ENCODE measurements at regions not wholly inside any gene's neighbourhood (a gene's known extent, or its start where the extent isn't known, plus 50 kb on each side); places are given as distances from the start of the nearest gene placed in this dataset.

DNA sequence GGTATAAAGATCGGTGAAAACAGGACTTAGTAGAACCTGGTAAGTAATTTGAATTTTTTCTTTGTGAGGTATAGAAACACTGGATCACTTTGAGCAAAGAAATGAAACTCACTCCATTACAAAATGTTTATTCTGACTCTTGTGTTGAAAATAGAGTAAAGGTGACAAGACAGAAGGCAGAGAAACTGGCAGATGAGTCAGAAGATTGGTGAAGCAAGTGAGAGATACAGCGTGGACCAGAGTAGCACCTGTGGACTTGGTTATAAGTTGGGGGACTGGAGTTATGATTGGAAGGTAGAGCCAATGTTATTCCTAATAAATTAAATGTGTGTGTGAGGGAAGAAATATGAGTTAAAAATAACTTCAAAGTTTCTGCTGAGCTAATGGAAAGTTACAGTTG, 620.9 kb downstream of the ZWINT start:
- DNase-seq = no peak
- CTCF ChIA-PET = no interaction called here
- Mint-ChIP-seq H3K4me3 (no peak overlapping the region), H3K27ac (no peak overlapping the region), H3K9me3 (peaks cover 2% of the 10 kb centered on the region), H3K27me3 (no peaks in the 10 kb centered on the region), H3K4me1 (no peaks in the 10 kb centered on the region), H3K36me3 (ENCODE audit: low read depth) (no peaks in the 10 kb centered on the region)
- POLR2A ChIA-PET = no interaction called here
- ATAC-seq (ENCODE audit: low read depth) = no peak
- intact Hi-C loops (cut with micrococcal nuclease) = no loop called here
- TF ChIP-seq, protein P1, sequence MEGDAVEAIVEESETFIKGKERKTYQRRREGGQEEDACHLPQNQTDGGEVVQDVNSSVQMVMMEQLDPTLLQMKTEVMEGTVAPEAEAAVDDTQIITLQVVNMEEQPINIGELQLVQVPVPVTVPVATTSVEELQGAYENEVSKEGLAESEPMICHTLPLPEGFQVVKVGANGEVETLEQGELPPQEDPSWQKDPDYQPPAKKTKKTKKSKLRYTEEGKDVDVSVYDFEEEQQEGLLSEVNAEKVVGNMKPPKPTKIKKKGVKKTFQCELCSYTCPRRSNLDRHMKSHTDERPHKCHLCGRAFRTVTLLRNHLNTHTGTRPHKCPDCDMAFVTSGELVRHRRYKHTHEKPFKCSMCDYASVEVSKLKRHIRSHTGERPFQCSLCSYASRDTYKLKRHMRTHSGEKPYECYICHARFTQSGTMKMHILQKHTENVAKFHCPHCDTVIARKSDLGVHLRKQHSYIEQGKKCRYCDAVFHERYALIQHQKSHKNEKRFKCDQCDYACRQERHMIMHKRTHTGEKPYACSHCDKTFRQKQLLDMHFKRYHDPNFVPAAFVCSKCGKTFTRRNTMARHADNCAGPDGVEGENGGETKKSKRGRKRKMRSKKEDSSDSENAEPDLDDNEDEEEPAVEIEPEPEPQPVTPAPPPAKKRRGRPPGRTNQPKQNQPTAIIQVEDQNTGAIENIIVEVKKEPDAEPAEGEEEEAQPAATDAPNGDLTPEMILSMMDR (IDR thresholded peaks at IDR 0.05) = no peak

- no peak for ATAC-seq (ENCODE audit: low read depth)
- TF ChIP-seq, protein P1 (IDR thresholded peaks at IDR 0.05) = no peak
- Mint-ChIP-seq H3K4me1 (no peaks in the 10 kb centered on the region), H3K4me3 (no peak overlapping the region), H3K36me3 (ENCODE audit: low read depth) (no peaks in the 10 kb centered on the region), H3K27me3 (no peaks in the 10 kb centered on the region), H3K9me3 (no peaks in the 10 kb centered on the region), H3K27ac (no peak overlapping the region)
- DNase-seq = no peak
- POLR2A ChIA-PET = no interaction called here
- intact Hi-C loops (cut with micrococcal nuclease) = no loop called here
- CTCF ChIA-PET = no interaction called here
Measured at GRCh38 chr10:55734112-55734511, 626.9 kb downstream of the ZWINT start.

- POLR2A ChIA-PET = no interaction called here
- H3K4me1 Mint-ChIP-seq = no peaks in the 10 kb centered on the region
- intact Hi-C loops (cut with micrococcal nuclease) = no loop called here
- no peaks in the 10 kb centered on the region for H3K36me3 Mint-ChIP-seq (ENCODE audit: low read depth)
- no peaks in the 10 kb centered on the region for H3K27me3 Mint-ChIP-seq
- H3K27ac Mint-ChIP-seq = no peak overlapping the region
- no peak overlapping the region for H3K4me3 Mint-ChIP-seq
- CTCF ChIA-PET = no interaction called here
- TF ChIP-seq, protein P1 (IDR thresholded peaks at IDR 0.05) = no peak
- DNase-seq (no peak), ATAC-seq (ENCODE audit: low read depth) (no peak)
- H3K9me3 Mint-ChIP-seq = no peaks in the 10 kb centered on the region
Measured at GRCh38 chr10:55704950-55705349, 656.1 kb downstream of the ZWINT start.

GRCh38 chr10:55668326-55668922, 692.6 kb downstream of the ZWINT start:
- POLR2A ChIA-PET = no interaction called here
- H3K27ac Mint-ChIP-seq = no peak overlapping the region
- no peaks in the 10 kb centered on the region for H3K4me1 Mint-ChIP-seq
- no peaks in the 10 kb centered on the region for H3K27me3 Mint-ChIP-seq
- no peak for ATAC-seq (ENCODE audit: low read depth)
- peaks cover 3% of the 10 kb centered on the region for H3K9me3 Mint-ChIP-seq
- no peak overlapping the region for H3K4me3 Mint-ChIP-seq
- CTCF ChIA-PET = no interaction called here
- intact Hi-C loops (cut with micrococcal nuclease) = no loop called here
- no peaks in the 10 kb centered on the region for H3K36me3 Mint-ChIP-seq (ENCODE audit: low read depth)
- TF ChIP-seq, protein P1 (IDR thresholded peaks at IDR 0.05) = no peak
- DNase-seq = no peak

DNA sequence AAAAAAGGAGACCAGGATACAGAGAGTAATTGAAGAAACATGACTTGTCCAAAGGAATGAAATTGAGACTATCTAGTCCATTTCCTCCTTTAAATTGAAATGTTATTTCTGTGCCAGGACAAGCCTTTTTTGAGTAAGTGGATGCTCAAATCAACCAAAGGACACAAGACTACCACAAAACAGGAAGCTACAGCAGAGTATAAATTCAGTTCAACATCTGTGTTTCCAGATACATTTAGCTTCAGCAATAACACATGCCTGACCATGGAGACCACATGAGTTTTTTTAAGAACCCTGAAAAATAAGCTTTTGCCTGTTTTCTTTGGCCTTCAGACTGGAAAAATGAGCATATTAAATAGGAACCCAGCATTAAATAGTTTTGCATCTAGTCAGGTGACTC, 707.5 kb downstream of the ZWINT start:
- ATAC-seq (ENCODE audit: low read depth) = no peak
- H3K27me3 Mint-ChIP-seq = no peaks in the 10 kb centered on the region
- TF ChIP-seq, protein P1 (IDR thresholded peaks at IDR 0.05) = no peak
- H3K36me3 Mint-ChIP-seq (ENCODE audit: low read depth) = no peaks in the 10 kb centered on the region
- no peak overlapping the region for H3K4me3 Mint-ChIP-seq
- CTCF ChIA-PET = no interaction called here
- H3K4me1 Mint-ChIP-seq = no peaks in the 10 kb centered on the region
- POLR2A ChIA-PET = no interaction called here
- peaks cover 5% of the 10 kb centered on the region for H3K9me3 Mint-ChIP-seq
- intact Hi-C loops (cut with micrococcal nuclease) = no loop called here
- no peak overlapping the region for H3K27ac Mint-ChIP-seq
- DNase-seq = no peak

All from activated B cell treated with CpG ODN at 0.5 μM for 24 hours (primary cell).